ENCODE measurements at regions not wholly inside any gene's neighbourhood (a gene's known extent, or its start where the extent isn't known, plus 50 kb on each side); places are given as distances from the start of the nearest gene placed in this dataset.
"Not testable (repeated sequence)": the region's sequence is repeated elsewhere in the genome, so short reads cannot be mapped to it uniquely, and the experiment has no call there.

DNA sequence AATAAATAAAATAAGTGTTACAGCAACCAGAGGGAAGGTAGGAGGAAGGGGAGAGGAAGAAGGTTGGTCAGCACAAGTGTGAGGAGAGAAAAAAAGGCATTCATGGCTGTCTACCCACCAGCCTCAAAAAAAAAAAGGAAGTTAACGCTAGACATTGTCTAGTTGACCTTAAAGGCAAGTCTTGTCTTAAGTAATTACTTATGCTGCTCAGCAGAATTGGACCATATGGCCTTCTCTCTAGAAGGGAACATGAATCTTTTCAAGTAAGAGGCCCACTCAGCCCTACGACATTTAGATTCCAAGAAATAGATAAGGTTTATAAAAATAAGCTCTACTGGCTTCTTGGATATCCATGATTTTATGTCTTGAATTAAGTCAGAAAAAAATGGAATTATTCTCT, 172.7 kb downstream of the ETNK1 start:
- H3K4me1 Mint-ChIP-seq (ENCODE audit: low read depth): no peaks in the 10 kb centered on the region
- ATAC-seq: no peak
- no peak overlapping the region for H3K4me3 Mint-ChIP-seq
- no peak for DNase-seq
- H3K36me3 Mint-ChIP-seq (ENCODE audit: insufficient read depth): no peaks in the 10 kb centered on the region
- H3K27me3 Mint-ChIP-seq (ENCODE audit: low read depth): peaks cover 1% of the 10 kb centered on the region
- no peaks in the 10 kb centered on the region for H3K9me3 Mint-ChIP-seq

DNA sequence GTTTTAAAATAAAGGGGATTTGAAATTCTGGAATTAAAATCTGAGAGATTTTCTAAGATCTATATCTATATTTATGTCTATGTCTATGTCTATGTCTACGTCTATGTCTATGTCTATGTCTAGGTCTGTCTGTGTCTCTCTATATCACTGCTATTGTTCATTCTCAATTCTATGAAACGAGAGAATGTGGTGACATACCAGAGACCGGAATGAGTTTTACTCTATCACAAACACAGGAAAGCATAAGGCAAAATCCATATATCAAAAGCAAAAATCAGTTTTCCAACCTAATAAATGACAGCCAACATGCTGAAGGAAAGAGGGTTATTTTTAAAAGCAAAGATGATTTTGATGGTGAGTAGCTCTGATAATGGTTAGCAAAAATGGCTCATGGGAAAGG, 173.1 kb downstream of the ETNK1 start:
- no peak overlapping the region for H3K4me3 Mint-ChIP-seq
- no peak for ATAC-seq
- H3K36me3 Mint-ChIP-seq (ENCODE audit: insufficient read depth): no peaks in the 10 kb centered on the region
- no peak for DNase-seq
- H3K4me1 Mint-ChIP-seq (ENCODE audit: low read depth): no peaks in the 10 kb centered on the region
- no peaks in the 10 kb centered on the region for H3K9me3 Mint-ChIP-seq
- H3K27me3 Mint-ChIP-seq (ENCODE audit: low read depth): peaks cover 1% of the 10 kb centered on the region

DNA sequence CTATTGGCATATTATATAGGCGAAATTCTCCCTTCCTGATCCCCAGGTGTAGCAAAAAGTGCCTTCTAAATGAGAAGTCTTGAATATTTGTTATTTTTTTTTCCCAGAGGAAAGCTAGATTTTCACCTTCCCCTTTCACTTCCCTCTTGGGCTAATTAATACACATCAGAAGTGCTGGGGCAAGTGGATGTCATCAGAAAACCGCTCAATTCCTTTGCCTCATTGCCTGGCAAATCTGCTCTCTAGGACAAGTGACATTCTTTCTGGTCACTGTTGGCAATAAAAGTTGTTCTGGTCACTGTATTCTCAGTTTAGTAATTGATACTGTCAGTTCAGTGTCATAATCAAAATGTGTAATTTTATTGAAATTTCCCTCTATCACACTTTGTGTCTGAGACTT, 174.5 kb downstream of the ETNK1 start:
- Mint-ChIP-seq H3K4me1 (ENCODE audit: low read depth) (no peaks in the 10 kb centered on the region), H3K36me3 (ENCODE audit: insufficient read depth) (no peaks in the 10 kb centered on the region), H3K4me3 (no peak overlapping the region), H3K27me3 (ENCODE audit: low read depth) (peaks cover 1% of the 10 kb centered on the region), H3K9me3 (no peaks in the 10 kb centered on the region)
- DNase-seq (no peak), ATAC-seq (no peak)

DNA sequence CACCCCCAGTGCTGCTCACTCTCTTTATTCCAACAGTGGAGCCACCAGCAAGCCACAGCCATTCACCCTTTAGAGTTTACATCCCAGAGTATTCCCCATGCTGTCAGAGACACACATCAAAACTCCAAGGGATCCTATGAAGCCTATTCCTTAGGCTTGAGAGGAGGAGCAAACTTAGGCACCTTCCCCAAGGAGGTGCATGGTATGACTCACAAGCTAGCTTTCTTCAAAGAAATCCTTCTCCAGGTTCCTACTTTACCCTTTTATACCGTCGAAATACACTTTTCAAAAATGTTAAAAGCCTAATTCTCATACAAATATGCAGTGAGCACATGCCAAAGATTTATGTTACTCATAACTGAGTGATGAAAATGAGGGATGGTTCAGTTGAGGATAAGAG, 175.4 kb downstream of the ETNK1 start:
- ATAC-seq (no peak), DNase-seq (no peak)
- no peaks in the 10 kb centered on the region for H3K36me3 Mint-ChIP-seq (ENCODE audit: insufficient read depth)
- H3K9me3 Mint-ChIP-seq: no peaks in the 10 kb centered on the region
- peaks cover 1% of the 10 kb centered on the region for H3K27me3 Mint-ChIP-seq (ENCODE audit: low read depth)
- no peak overlapping the region for H3K4me3 Mint-ChIP-seq
- H3K4me1 Mint-ChIP-seq (ENCODE audit: low read depth): no peaks in the 10 kb centered on the region

DNA sequence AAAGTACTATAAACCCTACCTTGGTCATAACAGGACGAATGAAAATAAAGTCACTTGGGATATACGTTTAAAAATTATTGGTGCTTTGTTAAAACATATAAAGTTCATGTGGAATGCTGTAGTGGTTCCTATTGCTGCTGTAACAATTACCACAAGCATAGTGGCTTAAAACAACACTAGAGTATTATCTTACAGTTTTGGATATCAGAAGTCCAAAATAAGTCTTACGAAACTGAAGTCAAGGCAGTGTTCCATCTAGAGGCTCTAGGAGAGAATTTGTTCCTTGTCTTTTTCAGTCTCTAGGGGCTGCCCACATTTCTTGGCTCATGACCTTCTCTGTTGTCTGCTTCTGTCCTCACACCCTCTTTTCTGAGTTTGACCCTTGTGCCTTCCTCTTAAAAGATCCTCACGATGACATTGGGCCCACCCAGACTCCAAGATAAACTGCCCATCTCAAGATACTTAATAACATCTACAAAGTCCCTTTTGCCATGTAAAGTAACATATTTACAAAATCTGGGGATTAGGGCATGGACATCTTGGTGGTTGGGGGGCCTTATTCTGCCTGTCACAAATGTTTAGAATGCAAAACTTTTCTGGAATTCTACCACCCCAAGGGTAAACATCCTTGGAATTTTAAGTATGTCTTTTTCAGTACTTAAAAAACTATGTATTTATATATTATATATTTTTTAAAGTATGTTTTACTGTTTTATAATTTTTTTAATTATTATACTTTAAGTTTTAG, 178.1 kb downstream of the ETNK1 start:
- Mint-ChIP-seq H3K9me3 (no peaks in the 10 kb centered on the region), H3K36me3 (ENCODE audit: insufficient read depth) (no peaks in the 10 kb centered on the region), H3K27me3 (ENCODE audit: low read depth) (peaks cover 2% of the 10 kb centered on the region), H3K4me1 (ENCODE audit: low read depth) (no peaks in the 10 kb centered on the region), H3K4me3 (no peak overlapping the region)
- DNase-seq: no peak
- no peak for ATAC-seq

DNA sequence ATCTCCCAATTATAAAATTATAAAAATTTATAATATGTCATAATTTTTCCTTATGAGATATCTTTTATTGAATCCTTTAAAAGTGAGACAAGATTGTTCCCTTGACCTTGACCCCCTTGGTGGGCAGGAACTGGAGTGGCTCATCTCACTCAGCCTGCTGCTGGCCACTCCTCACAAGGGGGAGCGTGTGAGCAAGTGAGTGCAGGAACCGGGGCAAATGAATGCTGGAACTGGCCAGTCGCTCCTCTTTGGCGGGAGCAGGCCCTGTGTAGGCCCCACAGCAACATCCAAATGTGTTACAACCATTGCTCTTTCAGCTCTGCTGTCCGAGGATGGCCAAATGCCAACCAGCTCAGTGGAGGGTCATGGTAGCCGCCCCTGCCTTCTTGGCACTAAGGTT, 178.8 kb downstream of the ETNK1 start:
- no peak for ATAC-seq
- no peaks in the 10 kb centered on the region for H3K36me3 Mint-ChIP-seq (ENCODE audit: insufficient read depth)
- no peaks in the 10 kb centered on the region for H3K9me3 Mint-ChIP-seq
- no peaks in the 10 kb centered on the region for H3K4me1 Mint-ChIP-seq (ENCODE audit: low read depth)
- DNase-seq: no peak
- H3K27me3 Mint-ChIP-seq (ENCODE audit: low read depth): peaks cover 6% of the 10 kb centered on the region
- H3K4me3 Mint-ChIP-seq: no peak overlapping the region

DNA sequence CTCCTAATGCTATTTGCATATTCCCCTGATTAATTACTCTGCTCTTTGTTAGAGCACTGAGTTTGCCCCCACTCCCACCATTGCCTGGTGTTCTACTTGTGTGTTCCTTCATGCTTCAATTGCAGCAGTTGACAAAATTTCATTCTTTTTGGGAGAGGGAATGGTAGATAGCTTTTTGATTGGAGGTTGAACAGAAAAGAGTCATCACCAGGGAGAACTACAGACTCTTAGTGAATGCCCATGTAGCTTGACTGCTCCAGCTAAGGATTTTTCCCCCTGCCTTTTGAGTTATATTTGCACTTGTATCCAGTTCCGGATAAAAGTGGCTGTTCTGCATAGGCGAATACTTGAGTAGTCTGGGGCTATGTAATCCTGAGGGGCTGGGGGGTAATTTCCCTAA, 183.9 kb downstream of the ETNK1 start:
- Mint-ChIP-seq H3K4me1 (ENCODE audit: low read depth) (no peaks in the 10 kb centered on the region), H3K36me3 (ENCODE audit: insufficient read depth) (no peaks in the 10 kb centered on the region), H3K9me3 (no peaks in the 10 kb centered on the region), H3K27me3 (ENCODE audit: low read depth) (peaks cover 7% of the 10 kb centered on the region), H3K4me3 (no peak overlapping the region)
- DNase-seq (no peak), ATAC-seq (no peak)

DNA sequence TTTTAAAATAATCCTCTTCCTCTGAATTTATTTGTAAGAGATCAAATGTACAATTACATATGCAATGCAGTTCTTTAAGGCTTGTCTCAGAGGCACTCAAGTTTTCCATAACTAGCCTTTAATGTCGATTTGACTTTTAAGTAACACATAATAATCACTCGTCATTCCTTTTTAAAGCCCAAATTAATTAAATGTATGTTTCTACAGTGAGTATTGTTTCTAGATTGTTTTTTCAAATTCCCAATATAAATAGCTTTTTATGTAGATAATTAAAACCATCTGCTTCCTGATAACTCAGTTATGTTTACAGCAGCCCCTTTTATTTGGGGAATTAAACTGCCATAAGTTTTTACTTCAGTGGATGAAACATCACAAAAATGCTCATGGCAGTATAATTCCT, 185.1 kb downstream of the ETNK1 start:
- H3K4me3 Mint-ChIP-seq: no peak overlapping the region
- no peak for DNase-seq
- H3K36me3 Mint-ChIP-seq (ENCODE audit: insufficient read depth): no peaks in the 10 kb centered on the region
- no peaks in the 10 kb centered on the region for H3K4me1 Mint-ChIP-seq (ENCODE audit: low read depth)
- H3K27me3 Mint-ChIP-seq (ENCODE audit: low read depth): peaks cover 7% of the 10 kb centered on the region
- no peaks in the 10 kb centered on the region for H3K9me3 Mint-ChIP-seq
- ATAC-seq: no peak

DNA sequence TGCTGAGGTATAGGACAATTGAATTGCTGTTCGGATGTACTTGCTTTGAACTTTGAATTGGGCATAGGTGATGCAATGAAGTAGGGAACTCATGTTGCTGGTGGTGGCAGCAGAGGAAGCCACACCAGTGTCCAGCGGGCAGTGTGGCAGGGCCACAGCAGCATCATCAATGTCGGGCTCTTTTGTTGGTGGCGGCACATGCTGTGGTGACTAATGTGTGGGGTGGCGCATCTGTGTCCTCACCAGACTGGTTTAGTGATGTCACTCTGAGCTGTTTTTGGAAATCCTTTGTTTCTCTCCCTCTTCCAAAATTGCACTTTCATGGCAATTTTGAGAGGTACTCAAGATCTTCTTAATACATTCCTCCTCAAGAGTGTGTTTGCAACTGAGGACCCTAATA, 187.6 kb downstream of the ETNK1 start:
- Mint-ChIP-seq H3K4me1 (ENCODE audit: low read depth) (no peaks in the 10 kb centered on the region), H3K36me3 (ENCODE audit: insufficient read depth) (no peaks in the 10 kb centered on the region), H3K27me3 (ENCODE audit: low read depth) (peaks cover 7% of the 10 kb centered on the region), H3K4me3 (no peak overlapping the region), H3K9me3 (no peaks in the 10 kb centered on the region)
- no peak for ATAC-seq
- DNase-seq: no peak

DNA sequence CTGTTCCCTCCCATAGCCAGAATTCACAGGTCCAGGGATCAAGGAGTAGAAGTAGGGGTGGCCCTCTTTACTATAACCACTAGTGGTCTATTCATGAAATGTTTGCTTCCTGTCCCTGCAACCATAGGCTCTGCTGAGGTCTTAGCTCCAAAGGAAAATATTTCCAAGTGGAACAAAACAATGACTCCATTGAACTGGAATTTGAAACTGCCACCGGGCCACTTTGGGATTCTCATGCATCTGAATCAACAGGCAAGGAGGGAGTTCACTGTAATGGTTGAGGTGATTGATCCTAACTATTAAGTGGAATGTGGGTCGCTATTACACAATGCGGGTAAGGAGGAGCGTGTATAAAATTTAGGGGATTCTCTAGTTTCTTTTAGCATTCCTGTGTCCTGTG, 197.0 kb downstream of the ETNK1 start:
- no peak for ATAC-seq
- Mint-ChIP-seq H3K27me3 (ENCODE audit: low read depth) (no peaks in the 10 kb centered on the region), H3K36me3 (ENCODE audit: insufficient read depth) (no peaks in the 10 kb centered on the region), H3K9me3 (peaks cover 7% of the 10 kb centered on the region), H3K4me1 (ENCODE audit: low read depth) (no peaks in the 10 kb centered on the region), H3K4me3 (no peak overlapping the region)
- DNase-seq: no peak

DNA sequence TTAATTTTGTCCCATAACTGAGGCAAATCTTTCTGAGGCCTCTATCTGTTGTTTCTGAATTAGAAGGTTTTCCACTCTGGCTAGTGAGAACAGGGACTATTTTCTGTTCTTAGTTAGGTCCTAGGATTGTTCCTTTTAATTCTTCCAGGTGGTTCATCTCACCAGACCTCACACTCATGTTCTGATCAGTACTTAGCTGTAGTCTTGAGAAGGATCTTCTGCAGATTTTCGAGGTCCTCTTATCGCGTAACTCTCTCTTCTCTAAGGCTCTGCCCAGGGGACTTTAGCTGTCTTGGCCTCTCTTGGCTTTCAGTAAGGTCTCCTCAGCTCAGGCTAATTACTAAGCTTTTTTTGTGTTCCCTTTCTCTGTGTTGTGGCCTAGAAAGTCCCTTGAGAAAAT, 201.1 kb downstream of the ETNK1 start:
- Mint-ChIP-seq H3K27me3 (ENCODE audit: low read depth) (peaks cover 3% of the 10 kb centered on the region), H3K4me3 (no peak overlapping the region), H3K9me3 (peaks cover 7% of the 10 kb centered on the region), H3K4me1 (ENCODE audit: low read depth) (no peaks in the 10 kb centered on the region), H3K36me3 (ENCODE audit: insufficient read depth) (no peaks in the 10 kb centered on the region)
- ATAC-seq (no peak), DNase-seq (no peak)

DNA sequence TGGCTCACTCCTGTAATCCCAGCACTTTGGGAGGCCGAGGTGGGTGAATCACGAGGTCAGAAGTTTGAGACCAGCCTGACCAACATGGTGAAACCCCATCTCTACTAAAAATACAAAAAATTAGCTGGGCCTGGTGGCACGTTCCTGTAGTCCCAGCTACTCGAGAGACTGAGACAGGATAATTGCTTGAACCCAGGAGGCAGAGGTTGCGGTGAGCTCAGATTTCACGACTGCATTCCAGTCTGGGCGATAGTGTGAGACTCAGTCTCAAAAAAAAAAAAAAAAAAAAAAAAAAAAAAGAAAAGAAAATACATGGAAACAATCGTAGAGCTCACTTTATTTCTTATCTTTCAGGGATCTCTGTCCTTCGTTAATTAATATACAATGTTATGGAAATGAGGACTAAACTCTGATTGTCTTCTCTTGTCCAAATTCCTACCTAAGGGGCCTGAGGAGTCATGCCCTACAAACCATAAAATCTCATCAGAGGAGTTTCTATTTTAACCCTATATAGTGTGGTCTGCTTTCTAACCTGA, 201.5 kb downstream of the ETNK1 start:
- ATAC-seq; DNase-seq; H3K9me3 Mint-ChIP-seq; H3K36me3 Mint-ChIP-seq (ENCODE audit: insufficient read depth); H3K4me1 Mint-ChIP-seq (ENCODE audit: low read depth); H3K4me3 Mint-ChIP-seq; H3K27me3 Mint-ChIP-seq (ENCODE audit: low read depth): not testable (repeated sequence)

DNA sequence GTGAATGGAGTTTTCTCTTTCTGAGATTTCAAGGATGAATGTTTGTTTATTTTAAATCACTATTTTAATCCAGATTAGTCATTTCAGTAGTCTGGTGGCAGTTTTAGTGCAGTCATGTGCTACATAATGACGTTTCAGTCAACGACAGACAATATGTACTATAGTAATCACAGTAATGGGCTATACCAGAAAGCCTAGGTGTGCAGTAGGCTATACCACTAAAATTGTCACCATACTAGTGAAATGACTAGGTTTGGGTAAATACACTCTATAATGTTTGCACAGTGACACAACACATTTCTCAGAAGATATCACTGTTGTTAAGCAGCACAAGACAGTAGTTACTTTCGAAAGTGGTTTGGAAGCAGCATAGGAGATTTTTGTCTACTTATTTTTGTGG, 203.1 kb downstream of the ETNK1 start:
- ATAC-seq (no peak), DNase-seq (no peak)
- Mint-ChIP-seq H3K9me3 (no peaks in the 10 kb centered on the region), H3K36me3 (ENCODE audit: insufficient read depth) (no peaks in the 10 kb centered on the region), H3K27me3 (ENCODE audit: low read depth) (peaks cover 3% of the 10 kb centered on the region), H3K4me3 (no peak overlapping the region), H3K4me1 (ENCODE audit: low read depth) (no peaks in the 10 kb centered on the region)

DNA sequence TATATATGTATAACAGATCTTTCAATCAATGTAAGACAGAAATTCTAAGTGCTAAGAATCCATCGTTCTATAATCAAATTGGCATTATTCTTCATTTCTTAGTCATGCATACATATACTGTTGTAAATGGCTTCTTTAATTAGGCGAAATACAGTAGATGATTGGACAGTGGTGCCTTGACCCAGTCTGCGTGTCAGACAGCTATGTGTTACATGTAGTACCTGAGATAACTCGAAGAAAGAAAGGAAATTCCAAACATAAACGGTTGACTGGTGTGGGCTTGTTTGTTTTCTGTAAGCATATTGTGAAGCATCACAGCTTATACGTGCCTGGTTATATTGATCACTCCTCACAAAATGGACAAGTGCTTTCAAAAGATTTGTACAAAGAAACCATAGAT, 210.5 kb downstream of the ETNK1 start:
- H3K36me3 Mint-ChIP-seq (ENCODE audit: insufficient read depth): no peaks in the 10 kb centered on the region
- DNase-seq: no peak
- no peaks in the 10 kb centered on the region for H3K9me3 Mint-ChIP-seq
- ATAC-seq: no peak
- no peaks in the 10 kb centered on the region for H3K4me1 Mint-ChIP-seq (ENCODE audit: low read depth)
- H3K27me3 Mint-ChIP-seq (ENCODE audit: low read depth): no peaks in the 10 kb centered on the region
- no peak overlapping the region for H3K4me3 Mint-ChIP-seq

DNA sequence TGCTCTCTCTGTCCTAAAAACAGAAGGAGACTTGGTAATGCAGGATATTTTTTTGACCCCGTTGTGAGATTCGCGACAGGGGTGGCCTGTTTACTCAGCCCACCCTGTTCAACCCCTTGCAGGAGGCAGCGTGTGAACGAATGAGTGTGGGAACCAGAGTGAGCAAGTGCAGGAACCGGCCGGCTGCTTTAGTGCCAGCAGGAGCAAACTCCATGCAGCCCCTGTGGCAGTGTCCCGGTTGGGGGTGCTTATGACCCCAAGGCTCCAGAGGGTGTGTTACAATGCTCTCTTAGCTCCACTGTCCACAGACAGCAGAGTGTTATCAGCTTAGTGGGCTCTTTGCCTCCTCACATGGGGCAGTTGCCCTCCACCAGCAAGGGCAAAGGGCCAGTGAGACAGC, 225.2 kb downstream of the ETNK1 start:
- no peaks in the 10 kb centered on the region for H3K9me3 Mint-ChIP-seq
- H3K36me3 Mint-ChIP-seq (ENCODE audit: insufficient read depth): no peaks in the 10 kb centered on the region
- H3K4me3 Mint-ChIP-seq: no peak overlapping the region
- peaks cover 4% of the 10 kb centered on the region for H3K27me3 Mint-ChIP-seq (ENCODE audit: low read depth)
- ATAC-seq (no peak), DNase-seq (no peak)
- H3K4me1 Mint-ChIP-seq (ENCODE audit: low read depth): no peaks in the 10 kb centered on the region
